Motor neuron (in vitro differentiated cells): ENCODE measurements at regions not wholly inside any gene's neighbourhood (a gene's known extent, or its start where the extent isn't known, plus 50 kb on each side); places are given as distances from the start of the nearest gene placed in this dataset.
"Not testable (repeated sequence)": the region's sequence is repeated elsewhere in the genome, so short reads cannot be mapped to it uniquely, and the experiment has no call there.

ENCODE experiments used
- ATAC-seq, 8 experiments: fragments of 200-7000 bp; cut with Tn5 transposase; replicated peaks in 6 of 8; 2 replicates each; pipeline ENCODE4 v1.8.0; 2021; ENCODE audit warnings: mild to moderate bottlenecking in 8 of 8, moderate library complexity in 8 of 8
- H3K27ac ChIP-seq, 2 donors: fragments of 250-450 bp; sonication (Bioruptor Pico); 2 replicates each; pipeline ENCODE4 v1.9.0; 2021; ENCODE audit warnings: antibody characterized with exemption in 2 of 2, mild to moderate bottlenecking in 2 of 2, moderate library complexity in 1 of 2
- H3K4me1 ChIP-seq, 2 donors: fragments of 250-450 bp; sonication (Bioruptor Pico); replicated peaks in 1 of 2; 2 replicates each; pipeline ENCODE4 v1.6.1; 2021; ENCODE audit warnings: antibody characterized with exemption in 2 of 2, mild to moderate bottlenecking in 2 of 2, moderate library complexity in 1 of 2
- H3K4me3 ChIP-seq, 5 donors: fragments of 250-450 bp; sonication (Bioruptor Pico); 2 replicates each; pipeline ENCODE4 v1.9.0; 2021; ENCODE audit warnings: antibody characterized with exemption in 5 of 5, mild to moderate bottlenecking in 5 of 5, moderate library complexity in 4 of 5
- WGBS, 10 experiments: fragments of 450-650 bp; shearing (Covaris generic); methylation state at CpG; one replicate each; pipeline ENCODE4 v1.0.0; 2022; 5-methylcytosine and 5-hydroxymethylcytosine counted together
- in situ Hi-C, 9 experiments: fragments of 400-800 bp; cut with MboI; loops; one replicate each; pipeline ENCODE4 v1.15.0; 2021; ENCODE audit warnings: low sequenced_read_pairs in 9 of 9, low pct_unique_long_range_greater_than_20kb in 2 of 9; ENCODE audit not compliant: unreplicated experiment in 9 of 9

DNA sequence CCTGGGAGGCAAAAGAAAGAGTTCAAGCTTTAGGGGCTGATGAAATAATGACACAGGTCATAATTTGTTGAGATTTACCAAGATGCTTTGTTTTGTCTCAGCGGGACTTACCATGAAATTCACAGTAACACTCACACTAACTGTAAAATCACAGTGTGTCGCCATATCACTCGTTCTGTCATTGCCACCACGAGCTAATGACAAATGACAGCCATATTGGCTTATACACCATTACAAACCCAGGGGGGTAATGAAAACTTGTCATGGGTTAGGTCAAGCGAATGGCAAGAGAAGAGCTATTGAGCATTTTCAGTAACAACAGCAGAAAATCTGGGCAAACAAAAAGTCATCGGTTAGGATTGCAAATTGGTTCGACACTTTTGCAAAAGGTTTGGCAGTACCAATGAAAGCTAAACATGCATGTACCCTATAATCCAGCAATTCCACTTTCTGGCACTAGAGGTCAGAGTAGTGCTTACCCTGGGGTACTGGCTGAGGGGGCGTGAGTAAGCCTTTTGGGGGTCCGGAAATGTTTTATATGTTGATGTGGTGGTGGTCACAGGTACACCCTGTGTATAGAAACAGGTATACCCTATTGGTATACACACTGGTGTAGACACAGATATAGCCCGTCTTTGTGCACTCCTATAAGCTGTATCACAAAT is 83.9 kb upstream of the RAI2 start:
- Histone ChIP-seq H3K4me3 (no peak overlapping the region), H3K27ac (no peak overlapping the region), H3K4me1 (no peaks in the 10 kb centered on the region)
- peak in 1 of 8 experiments; percentile 39 for ATAC-seq
- in situ Hi-C loops: no loop called here
- 0 to 80% (median 45%) methylated on average over 1 to 5 of the region's 10 CpGs; no CpG with 5 or more reads in 3 of the 10 experiments for WGBS, 10 experiments

DNA sequence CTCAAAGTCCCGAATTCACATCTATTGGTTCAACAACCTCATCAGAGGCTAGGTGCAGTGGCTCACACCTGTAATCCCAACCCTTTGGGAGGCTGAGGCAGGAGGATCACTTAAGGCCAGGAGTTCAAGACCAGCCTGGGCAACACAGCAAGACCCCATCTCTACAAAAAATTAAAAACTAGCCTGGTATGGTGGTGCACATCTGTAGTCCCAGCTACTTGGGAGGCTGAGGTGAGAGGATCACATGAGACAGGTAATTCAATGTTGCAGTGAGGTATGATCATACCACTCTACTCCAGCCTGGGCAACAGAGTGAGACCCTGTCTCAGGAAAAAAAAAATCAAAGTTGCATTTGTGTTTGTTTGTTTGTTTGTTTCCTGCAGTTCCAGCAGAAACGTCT is 80.1 kb upstream of the RAI2 start:
- in situ Hi-C loops, H3K27ac ChIP-seq, ATAC-seq, H3K4me3 ChIP-seq, H3K4me1 ChIP-seq: not testable (repeated sequence)
- WGBS, 10 experiments: 20 to 51% (median 40%) methylated on average over 1 to 2 of the region's 2 CpGs; no CpG with 5 or more reads in 7 of the 10 experiments

DNA sequence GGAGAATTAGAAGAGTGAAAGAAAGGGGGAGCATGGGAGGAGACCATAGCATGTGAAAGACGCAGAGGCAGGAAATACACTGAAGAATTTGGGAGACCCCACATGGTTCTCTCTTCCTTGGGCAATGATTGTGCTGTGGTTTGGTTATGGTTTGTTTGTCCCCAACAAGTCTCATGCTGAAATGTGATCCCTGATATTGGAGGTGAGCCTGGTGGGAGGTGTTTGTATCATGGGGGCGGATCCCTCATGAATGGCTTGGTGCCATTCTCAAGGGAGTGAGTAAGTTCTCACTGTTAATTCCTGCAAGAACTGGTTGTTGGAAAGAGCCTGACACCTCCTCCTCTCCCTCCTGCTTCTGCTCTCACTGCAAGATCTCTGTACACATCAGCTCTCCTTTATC is 78.6 kb upstream of the RAI2 start:
- 17 to 20% methylated on average over 1 of the region's 2 CpGs; no CpG with 5 or more reads in 8 of the 10 experiments for WGBS, 10 experiments
- no peaks in the 10 kb centered on the region for H3K4me1 ChIP-seq
- no peak overlapping the region for H3K4me3 ChIP-seq
- H3K27ac ChIP-seq: no peak overlapping the region
- peak in 1 of 8 experiments; percentile 20 for ATAC-seq
- in situ Hi-C loops: no loop called here

DNA sequence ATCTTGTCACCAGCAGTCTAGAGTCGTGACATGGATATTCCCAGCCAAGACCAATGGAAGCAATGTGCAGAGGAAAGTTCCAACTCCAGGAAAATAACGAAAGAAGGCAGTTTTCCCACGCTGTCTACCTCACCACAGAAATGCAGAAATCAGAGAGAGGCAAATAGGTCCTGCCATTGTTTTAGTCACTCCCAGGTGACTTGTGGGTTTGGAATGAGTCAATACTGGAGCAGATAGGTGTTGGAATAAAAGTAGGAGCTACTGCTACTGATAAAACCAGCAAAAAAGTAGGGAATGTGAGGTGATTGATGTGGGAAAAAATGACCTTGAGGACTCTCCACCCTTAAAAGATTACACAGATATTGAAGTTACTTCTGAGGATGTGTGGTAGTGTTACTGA is 72.8 kb upstream of the RAI2 start:
- no peak overlapping the region for H3K4me3 ChIP-seq
- in situ Hi-C loops: no loop called here
- no peak for ATAC-seq
- WGBS, 10 experiments: 0 to 100% (median 67%) methylated on average over 1 to 3 of the region's 3 CpGs; no CpG with 5 or more reads in 6 of the 10 experiments
- H3K4me1 ChIP-seq: no peaks in the 10 kb centered on the region
- no peak overlapping the region for H3K27ac ChIP-seq

DNA sequence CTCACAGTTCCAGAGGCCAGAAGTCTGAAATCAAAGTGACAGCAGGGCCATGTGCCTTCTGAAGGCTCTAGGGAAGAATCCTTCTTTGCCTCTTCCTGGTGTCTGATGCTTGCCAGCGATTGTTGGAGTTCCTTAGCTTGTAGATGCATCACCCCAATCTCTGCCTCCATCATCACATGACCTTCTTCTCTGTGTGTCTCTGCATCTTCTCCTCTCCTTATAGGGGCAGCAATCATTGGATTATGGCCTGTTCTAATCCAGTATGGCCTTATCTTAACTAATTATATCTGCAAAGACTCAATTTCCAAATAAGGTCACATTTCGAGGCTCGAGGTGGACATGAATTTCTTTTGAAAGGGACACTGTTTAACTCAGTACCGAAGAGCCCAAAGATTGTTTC is 71.7 kb upstream of the RAI2 start:
- Histone ChIP-seq H3K4me1 (no peaks in the 10 kb centered on the region), H3K4me3 (no peak overlapping the region), H3K27ac (no peak overlapping the region)
- WGBS, 10 experiments: 0 to 67% (median 33%) methylated on average over 1 to 4 of the region's 4 CpGs; no CpG with 5 or more reads in 6 of the 10 experiments
- in situ Hi-C loops: no loop called here
- ATAC-seq: no peak

DNA sequence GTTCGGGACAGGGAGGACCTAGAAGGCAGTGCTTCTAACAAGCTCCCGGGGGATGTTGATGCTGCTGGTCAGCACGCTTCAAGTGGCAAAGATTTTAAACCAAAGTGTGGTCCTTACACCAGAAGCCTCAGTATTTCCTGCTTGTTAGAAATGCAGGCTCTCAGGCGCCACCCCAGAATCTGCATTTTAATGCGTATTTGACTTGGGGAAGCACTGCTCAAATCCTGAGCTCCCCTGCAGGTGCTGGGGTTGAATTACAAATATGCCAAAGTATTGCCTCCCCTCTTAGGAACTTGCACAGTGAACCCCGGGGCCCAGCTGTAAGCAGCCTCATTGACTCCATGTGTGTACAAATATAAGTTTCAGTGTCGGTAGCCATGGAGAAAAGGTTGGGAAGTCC is 70.8 kb upstream of the RAI2 start:
- WGBS, 10 experiments: 64 to 80% methylated on average over 1 to 4 of the region's 7 CpGs; no CpG with 5 or more reads in 8 of the 10 experiments
- no peak overlapping the region for H3K4me3 ChIP-seq
- no peak for ATAC-seq
- H3K4me1 ChIP-seq: no peaks in the 10 kb centered on the region
- H3K27ac ChIP-seq: no peak overlapping the region
- in situ Hi-C loops: no loop called here

DNA sequence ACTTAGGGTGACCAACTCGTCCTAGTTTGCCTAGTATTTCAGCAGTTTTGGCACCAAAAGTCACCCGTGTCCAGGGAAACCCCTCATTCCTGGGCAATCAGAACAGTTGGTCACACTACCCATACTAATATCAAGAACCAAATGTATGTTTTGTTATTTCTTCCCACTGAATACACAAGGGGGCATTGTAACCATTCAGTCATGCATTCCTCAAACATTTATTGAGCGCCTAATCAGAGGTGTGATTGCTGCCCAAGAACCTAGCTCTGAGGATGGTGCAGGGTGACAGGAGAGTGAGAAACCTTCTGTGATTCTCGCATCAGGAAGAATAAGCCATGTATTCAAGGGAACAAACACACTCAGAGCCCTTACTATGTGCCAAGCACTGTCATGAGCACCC is 69.8 kb upstream of the RAI2 start:
- in situ Hi-C loops: no loop called here
- WGBS, 10 experiments: 0 to 86% (median 38%) methylated on average over 1 to 3 of the region's 4 CpGs; no CpG with 5 or more reads in 7 of the 10 experiments

DNA sequence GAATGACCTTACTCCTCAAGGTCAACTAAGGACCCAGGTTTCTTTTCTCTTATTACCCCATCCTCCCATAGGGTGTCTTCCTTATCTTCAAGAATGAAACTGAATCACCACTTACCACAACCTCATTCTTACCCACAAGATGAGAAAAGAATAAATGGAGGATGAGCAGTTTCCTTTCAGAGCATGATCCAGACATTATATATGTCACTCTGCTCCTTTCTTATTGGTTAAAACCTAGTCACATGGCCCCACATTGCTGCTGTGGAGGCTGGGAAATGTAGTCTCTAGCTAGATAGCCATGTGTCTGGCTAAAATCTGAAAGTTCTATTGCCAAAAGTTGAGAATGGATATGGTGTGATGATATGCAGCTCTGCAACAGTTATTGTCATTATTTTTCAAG is 62.4 kb upstream of the RAI2 start:
- Histone ChIP-seq H3K4me3 (no peak overlapping the region), H3K4me1 (peaks cover 0 to 15% of the 10 kb centered on the region in 2 donors), H3K27ac (no peak overlapping the region)
- in situ Hi-C loops: no loop called here
- ATAC-seq: peak in 1 of 8 experiments; percentile 34

More for the DNA sequence above, 69.8 kb upstream of the RAI2 start:
- H3K27ac ChIP-seq: no peak overlapping the region
- no peak overlapping the region for H3K4me3 ChIP-seq
- no peak for ATAC-seq
- no peaks in the 10 kb centered on the region for H3K4me1 ChIP-seq

DNA sequence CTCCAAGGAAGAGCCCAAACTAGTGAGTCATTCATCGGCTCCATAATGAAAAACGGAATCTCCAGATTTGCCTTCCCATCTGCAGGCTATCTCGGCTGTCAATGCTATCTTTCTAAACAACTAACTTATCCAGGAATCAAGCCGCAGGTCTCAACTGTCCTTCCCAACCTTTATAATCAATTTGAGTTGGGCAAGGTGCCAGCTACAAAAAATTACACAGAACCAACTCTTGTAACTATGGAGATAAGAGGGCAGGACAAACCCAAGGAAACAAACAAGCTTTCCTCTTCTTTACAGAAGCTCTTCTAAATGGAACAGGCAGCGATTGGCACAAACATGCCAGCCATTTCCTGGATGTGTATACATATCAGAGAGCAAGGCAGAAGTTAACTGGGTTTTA is 61.2 kb upstream of the RAI2 start:
- H3K4me1 ChIP-seq: peaks cover 0 to 15% of the 10 kb centered on the region in 2 donors
- WGBS, 10 experiments: 13 to 100% (median 81%) methylated on average over 1 to 5 of the region's 5 CpGs; no CpG with 5 or more reads in 6 of the 10 experiments
- H3K27ac ChIP-seq: no peak overlapping the region
- in situ Hi-C loops: no loop called here
- ATAC-seq: peak in 1 of 8 experiments; percentile 34
- no peak overlapping the region for H3K4me3 ChIP-seq

DNA sequence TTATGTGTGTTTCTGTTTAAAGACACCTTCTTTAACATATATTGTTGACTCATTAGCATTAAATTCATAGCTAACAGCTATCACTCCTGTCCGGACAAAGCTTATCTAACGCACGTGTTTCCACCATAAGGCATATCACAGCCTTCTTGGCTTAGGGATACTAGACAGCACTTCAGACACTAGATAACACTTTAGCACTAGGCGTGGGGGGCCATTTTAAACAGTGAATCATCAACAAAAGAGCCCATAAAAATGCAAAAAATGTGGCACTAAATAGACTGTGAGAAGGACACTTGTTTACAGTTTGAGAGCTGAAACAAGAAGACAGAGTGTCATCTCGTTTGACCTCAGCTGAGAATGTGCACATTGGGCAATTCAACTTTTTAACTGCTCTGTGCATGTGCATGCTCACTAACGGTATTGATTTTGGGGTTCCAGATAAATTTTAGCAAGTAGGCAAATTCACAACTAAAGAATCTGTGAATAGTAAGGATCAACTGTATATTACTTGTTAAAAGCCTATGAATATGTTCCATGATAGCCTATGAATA is 58.9 kb upstream of the RAI2 start:
- in situ Hi-C loops: no loop called here
- 0 to 100% (median 64%) methylated on average over 1 to 6 of the region's 6 CpGs; no CpG with 5 or more reads in 3 of the 10 experiments for WGBS, 10 experiments
- no peak overlapping the region for H3K4me3 ChIP-seq

DNA sequence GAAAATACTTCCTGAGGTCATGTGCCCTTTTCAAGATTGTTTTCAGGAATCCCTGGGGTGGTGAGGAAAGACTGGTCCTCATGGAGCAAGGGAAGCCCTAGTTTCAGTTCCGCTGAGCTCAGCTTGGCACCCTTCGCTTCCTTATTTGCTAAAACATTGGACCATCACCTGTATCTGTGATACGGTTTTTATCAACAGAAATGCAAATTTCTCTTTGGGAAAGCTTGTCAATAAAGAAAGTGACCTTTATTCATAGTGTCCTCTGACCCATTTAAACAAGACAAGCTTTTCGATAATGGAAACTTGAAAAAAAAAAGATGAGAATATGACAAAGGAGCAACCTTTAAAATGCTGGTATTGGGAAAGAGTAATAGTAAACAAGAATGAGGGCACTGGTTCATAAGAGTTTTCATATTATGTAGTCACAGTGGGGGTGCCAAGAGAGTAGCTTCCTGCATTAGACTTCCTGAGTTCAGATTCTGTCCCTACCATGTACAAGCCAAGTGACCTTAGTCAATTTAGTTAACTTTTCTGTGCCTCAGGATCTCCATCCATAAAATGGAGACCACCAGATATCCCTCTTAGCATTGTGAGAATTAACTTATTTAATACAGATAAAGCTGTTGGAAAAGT is 57.0 kb upstream of the RAI2 start:
- no peak overlapping the region for H3K4me3 ChIP-seq
- WGBS, 10 experiments: 0 to 100% (median 60%) methylated on average over 1 to 4 of the region's 4 CpGs; no CpG with 5 or more reads in 6 of the 10 experiments
- in situ Hi-C loops: no loop called here
- H3K27ac ChIP-seq: no peak overlapping the region
- ATAC-seq: no peak
- H3K4me1 ChIP-seq: peaks cover 0 to under 1% of the 10 kb centered on the region in 2 donors

More for the DNA sequence above, 58.9 kb upstream of the RAI2 start:
- Histone ChIP-seq H3K4me1 (peaks cover 0 to 12% of the 10 kb centered on the region in 2 donors), H3K27ac (no peak overlapping the region)
- ATAC-seq: peak in 1 of 8 experiments; percentile 27

DNA sequence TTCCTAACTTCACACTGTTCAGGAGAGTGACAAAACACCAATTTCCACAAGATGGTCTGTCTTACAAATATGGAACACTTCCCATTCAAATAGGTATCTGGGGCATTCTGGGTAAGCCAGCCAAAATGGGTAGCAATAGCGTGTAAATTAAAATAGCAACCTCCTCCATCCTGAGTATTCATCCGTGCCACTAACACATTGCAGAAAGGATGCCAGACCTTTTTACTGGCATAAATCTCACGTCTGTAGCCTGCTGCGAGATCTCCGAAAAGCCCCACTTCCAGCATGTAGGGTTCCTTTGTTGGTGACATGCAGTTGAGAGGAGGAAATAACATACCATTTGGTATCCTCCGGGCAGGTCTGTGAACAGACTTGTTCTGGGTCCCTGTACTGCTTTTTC is 52.7 kb upstream of the RAI2 start:
- WGBS, 10 experiments: 8 to 100% (median 80%) methylated on average over 1 to 3 of the region's 6 CpGs; no CpG with 5 or more reads in 5 of the 10 experiments
- Histone ChIP-seq H3K4me1 (no peaks in the 10 kb centered on the region), H3K27ac (no peak overlapping the region), H3K4me3 (no peak overlapping the region)
- ATAC-seq: no peak
- in situ Hi-C loops: no loop called here
